ENCODE measurements at regions not wholly inside any gene's neighbourhood (a gene's known extent, or its start where the extent isn't known, plus 50 kb on each side); places are given as distances from the start of the nearest gene placed in this dataset.

- TF ChIP-seq FOXP1 (CRISPR knock-in tag; IDR thresholded peaks at IDR 0.05): no peak
- TF ChIP-seq SMC3 (conservative IDR thresholded peaks at IDR 0.05; ENCODE audit: insufficient read depth, low read depth, low read length): no peak
- TF ChIP-seq ZNF695 (CRISPR knock-in tag; IDR thresholded peaks at IDR 0.05): no peak
- TF ChIP-seq POLR2A (conservative IDR thresholded peaks at IDR 0.05): no peak
- no peak for TF ChIP-seq GABPB1 (CRISPR knock-in tag; IDR thresholded peaks at IDR 0.05)
- no peak for TF ChIP-seq SUPT5H (IDR thresholded peaks at IDR 0.05)
- no peak for TF ChIP-seq TEAD1 (CRISPR knock-in tag; IDR thresholded peaks at IDR 0.05)
These were observed 435.8 kb downstream of the HS3ST3B1 start for GRCh38 chr17:14736631-14737030.
